BJ (cell line): ENCODE measurements at regions not wholly inside any gene's neighbourhood (a gene's known extent, or its start where the extent isn't known, plus 50 kb on each side); places are given as distances from the start of the nearest gene placed in this dataset.

Experiments used
- CTCF ChIA-PET: fragments of 350-600 bp; formaldehyde crosslinking; extraction: SDS; loops from one replicate; lab custom pipeline; 2021; ENCODE audit warnings: antibody characterized with exemption, inconsistent platforms; lab: Yijun Ruan, JAX
- POLR2A ChIA-PET: fragments of 300-600 bp; sonication (Branson Sonifier 250); formaldehyde crosslinking; extraction: SDS; loops from one replicate; lab custom pipeline; 2021; ENCODE audit warnings: antibody characterized with exemption; lab: Charles Lee
- DNase-seq: peaks from one replicate; pipeline ENCODE4 v3.0.0-alpha.2; 2011; ENCODE audit warnings: low read depth
- H3K27me3 ChIP-seq: 2 replicates; pipeline ENCODE4 v1.6.0; 2011; ENCODE audit warnings: low read length; ENCODE audit not compliant: control insufficient read depth, insufficient read depth
- H3K36me3 ChIP-seq: 2 replicates; pipeline ENCODE4 v1.5.1; 2011; ENCODE audit warnings: low read length; ENCODE audit not compliant: control insufficient read depth, insufficient read depth
- H3K4me3 ChIP-seq: 2 replicates; pipeline ENCODE4 v1.5.1; 2011; ENCODE audit warnings: low read depth, mild to moderate bottlenecking, control low read depth, low read length
- CTCF ChIP-seq: IDR thresholded peaks from 2 replicates; pipeline ENCODE4 v1.5.1; 2011; ENCODE audit warnings: low read depth, mild to moderate bottlenecking, control low read depth, inconsistent platforms, low read length, moderate library complexity; ENCODE audit not compliant: insufficient read depth

- no peaks in the 10 kb centered on the region; the same call in 1 of the 2 replicates for H3K27me3 ChIP-seq
- no peak for DNase-seq
- H3K4me3 ChIP-seq: no peak overlapping the region
- POLR2A ChIA-PET: no interaction called here
- H3K36me3 ChIP-seq: no peaks in the 10 kb centered on the region
- CTCF ChIA-PET: no interaction called here
- TF ChIP-seq CTCF: no peak
These were observed 54.1 kb upstream of the DIO3 start for GRCh38 chr14:101506926-101507835.

DNA sequence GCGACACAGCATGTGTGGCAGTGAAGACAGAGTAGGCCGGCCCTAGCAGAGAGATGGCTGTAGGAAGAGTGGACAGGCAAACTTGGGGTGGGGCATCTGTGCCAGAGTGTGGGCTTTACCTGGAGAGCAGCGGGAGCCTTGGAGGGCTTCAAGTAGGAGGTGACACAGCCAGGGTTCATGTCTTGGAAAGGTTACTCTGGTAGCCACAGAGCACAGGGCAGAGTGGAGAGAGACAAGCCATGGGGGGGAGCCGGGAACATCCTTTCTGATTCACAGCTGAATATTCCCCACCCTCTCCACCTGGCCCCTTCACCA lies 53.5 kb upstream of the DIO3 start:
- no peak for DNase-seq
- Histone ChIP-seq H3K27me3 (no peaks in the 10 kb centered on the region; the same call in 1 of the 2 replicates), H3K4me3 (no peak overlapping the region), H3K36me3 (no peaks in the 10 kb centered on the region)
- ChIA-PET CTCF (no interaction called here), POLR2A (no interaction called here)
- TF ChIP-seq CTCF: no peak

GRCh38 chr14:101508196-101508947 lies 52.9 kb upstream of the DIO3 start:
- ChIA-PET CTCF (no interaction called here), POLR2A (no interaction called here)
- DNase-seq: no peak

DNA sequence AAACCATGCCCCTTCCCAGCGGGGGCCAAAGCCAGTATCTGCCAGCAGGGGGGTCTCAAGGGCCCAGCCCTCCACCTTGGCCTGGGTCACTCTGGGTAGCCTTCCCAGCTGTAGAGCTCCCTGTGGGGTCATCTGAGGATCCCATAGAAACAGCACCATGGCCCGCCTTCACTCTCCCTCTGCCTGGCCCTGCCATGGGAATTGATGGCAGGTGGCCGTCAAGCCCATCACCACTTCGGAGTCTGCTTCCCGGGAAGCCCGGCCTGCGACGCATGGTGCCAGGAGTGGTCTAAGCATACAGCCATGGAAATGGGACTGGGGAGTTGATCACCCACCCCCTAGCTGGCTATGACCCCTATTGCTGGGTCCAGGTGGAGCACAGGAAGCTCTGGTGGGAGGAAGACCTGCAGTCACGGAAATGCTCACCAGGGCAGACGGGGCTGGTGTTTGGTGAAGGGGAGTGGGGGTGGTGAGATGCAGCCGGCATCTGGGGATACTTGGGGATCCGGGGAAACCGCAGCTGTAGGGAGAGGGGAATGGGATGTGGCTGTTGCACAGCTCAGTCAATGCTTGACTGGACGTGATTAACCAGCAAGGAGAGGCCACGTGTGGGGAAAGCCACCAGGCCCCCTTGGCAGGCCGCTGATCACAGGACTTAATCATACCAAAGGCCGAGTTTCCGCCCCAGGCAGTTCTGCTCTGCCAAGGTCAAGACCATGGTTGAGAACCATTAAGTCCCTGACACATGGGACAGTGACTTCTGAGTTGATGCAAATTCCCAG lies 52.2 kb upstream of the DIO3 start:
- H3K4me3 ChIP-seq: no peak overlapping the region
- POLR2A ChIA-PET: no interaction called here
- CTCF ChIA-PET: no interaction called here
- no peak for DNase-seq
- no peaks in the 10 kb centered on the region; the same call in 1 of the 2 replicates for H3K27me3 ChIP-seq
- no peaks in the 10 kb centered on the region for H3K36me3 ChIP-seq
- no peak for TF ChIP-seq CTCF

More at GRCh38 chr14:101508196-101508947, 52.9 kb upstream of the DIO3 start:
- TF ChIP-seq CTCF: no peak
- Histone ChIP-seq H3K36me3 (no peaks in the 10 kb centered on the region), H3K4me3 (no peak overlapping the region), H3K27me3 (no peaks in the 10 kb centered on the region; the same call in 1 of the 2 replicates)
